ENCODE measurements at regions not wholly inside any gene's neighbourhood (a gene's known extent, or its start where the extent isn't known, plus 50 kb on each side); places are given as distances from the start of the nearest gene placed in this dataset.

DNA sequence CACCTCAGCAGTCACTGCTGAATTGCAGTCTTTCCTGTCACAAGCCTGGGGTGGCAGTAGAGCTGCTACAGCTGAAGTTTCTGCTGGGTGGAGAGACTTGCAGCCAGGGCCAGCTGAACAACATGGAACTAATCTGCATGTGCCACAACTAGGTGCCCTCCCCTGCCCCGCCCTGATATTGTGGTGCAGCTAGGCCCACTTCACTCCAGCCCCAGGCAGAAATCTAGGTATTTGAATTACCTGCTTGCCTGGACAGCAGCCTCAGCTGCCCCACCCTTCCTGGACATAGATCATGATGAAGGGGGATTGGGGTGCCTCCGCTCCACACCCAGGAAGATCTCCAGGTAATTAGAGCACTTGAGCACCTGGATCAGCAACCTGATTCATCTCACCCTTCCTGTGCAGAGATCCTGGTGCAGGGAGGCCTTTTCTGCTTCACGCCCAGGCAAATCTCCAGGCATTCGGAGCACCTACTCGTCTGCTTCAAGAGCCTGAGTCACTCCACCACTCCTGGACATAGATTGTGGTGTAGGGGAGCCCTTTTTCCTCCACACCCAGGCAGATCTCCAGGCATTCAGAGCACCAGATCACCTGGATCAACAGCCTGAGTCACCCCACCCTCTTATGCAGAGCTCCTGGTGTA, 477.0 kb downstream of the SOX5 start:
- TF ChIP-seq, protein P1, sequence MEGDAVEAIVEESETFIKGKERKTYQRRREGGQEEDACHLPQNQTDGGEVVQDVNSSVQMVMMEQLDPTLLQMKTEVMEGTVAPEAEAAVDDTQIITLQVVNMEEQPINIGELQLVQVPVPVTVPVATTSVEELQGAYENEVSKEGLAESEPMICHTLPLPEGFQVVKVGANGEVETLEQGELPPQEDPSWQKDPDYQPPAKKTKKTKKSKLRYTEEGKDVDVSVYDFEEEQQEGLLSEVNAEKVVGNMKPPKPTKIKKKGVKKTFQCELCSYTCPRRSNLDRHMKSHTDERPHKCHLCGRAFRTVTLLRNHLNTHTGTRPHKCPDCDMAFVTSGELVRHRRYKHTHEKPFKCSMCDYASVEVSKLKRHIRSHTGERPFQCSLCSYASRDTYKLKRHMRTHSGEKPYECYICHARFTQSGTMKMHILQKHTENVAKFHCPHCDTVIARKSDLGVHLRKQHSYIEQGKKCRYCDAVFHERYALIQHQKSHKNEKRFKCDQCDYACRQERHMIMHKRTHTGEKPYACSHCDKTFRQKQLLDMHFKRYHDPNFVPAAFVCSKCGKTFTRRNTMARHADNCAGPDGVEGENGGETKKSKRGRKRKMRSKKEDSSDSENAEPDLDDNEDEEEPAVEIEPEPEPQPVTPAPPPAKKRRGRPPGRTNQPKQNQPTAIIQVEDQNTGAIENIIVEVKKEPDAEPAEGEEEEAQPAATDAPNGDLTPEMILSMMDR (conservative IDR thresholded peaks at IDR 0.05; ENCODE audit: low read depth in 2 of 2) = peak in 1 of 2 experiments; percentile 36; a peak in 1 of 4 replicates
- TF ChIP-seq CREB1 (CRISPR knock-in tag; IDR thresholded peaks at IDR 0.05; ENCODE audit: low read depth) (no peak), JUNB (IDR thresholded peaks at IDR 0.05; ENCODE audit: unreplicated experiment) (no peak), EZH2phosphoT487 (IDR thresholded peaks at IDR 0.05; ENCODE audit: unreplicated experiment) (no peak), EZH2 (IDR thresholded peaks at IDR 0.05; ENCODE audit: low read depth, unreplicated experiment) (no peak), POLR2AphosphoS5 (IDR thresholded peaks at IDR 0.05; ENCODE audit: low read depth) (no peak), NANOG (IDR thresholded peaks at IDR 0.05; ENCODE audit: borderline replicate concordance) (no peak), ZNF331 (CRISPR knock-in tag; IDR thresholded peaks at IDR 0.05; ENCODE audit: low read depth) (no peak)
- TF ChIP-seq, protein P2, sequence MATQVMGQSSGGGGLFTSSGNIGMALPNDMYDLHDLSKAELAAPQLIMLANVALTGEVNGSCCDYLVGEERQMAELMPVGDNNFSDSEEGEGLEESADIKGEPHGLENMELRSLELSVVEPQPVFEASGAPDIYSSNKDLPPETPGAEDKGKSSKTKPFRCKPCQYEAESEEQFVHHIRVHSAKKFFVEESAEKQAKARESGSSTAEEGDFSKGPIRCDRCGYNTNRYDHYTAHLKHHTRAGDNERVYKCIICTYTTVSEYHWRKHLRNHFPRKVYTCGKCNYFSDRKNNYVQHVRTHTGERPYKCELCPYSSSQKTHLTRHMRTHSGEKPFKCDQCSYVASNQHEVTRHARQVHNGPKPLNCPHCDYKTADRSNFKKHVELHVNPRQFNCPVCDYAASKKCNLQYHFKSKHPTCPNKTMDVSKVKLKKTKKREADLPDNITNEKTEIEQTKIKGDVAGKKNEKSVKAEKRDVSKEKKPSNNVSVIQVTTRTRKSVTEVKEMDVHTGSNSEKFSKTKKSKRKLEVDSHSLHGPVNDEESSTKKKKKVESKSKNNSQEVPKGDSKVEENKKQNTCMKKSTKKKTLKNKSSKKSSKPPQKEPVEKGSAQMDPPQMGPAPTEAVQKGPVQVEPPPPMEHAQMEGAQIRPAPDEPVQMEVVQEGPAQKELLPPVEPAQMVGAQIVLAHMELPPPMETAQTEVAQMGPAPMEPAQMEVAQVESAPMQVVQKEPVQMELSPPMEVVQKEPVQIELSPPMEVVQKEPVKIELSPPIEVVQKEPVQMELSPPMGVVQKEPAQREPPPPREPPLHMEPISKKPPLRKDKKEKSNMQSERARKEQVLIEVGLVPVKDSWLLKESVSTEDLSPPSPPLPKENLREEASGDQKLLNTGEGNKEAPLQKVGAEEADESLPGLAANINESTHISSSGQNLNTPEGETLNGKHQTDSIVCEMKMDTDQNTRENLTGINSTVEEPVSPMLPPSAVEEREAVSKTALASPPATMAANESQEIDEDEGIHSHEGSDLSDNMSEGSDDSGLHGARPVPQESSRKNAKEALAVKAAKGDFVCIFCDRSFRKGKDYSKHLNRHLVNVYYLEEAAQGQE (IDR thresholded peaks at IDR 0.05; ENCODE audit: unreplicated experiment) = no peak
- TF ChIP-seq, protein P3, sequence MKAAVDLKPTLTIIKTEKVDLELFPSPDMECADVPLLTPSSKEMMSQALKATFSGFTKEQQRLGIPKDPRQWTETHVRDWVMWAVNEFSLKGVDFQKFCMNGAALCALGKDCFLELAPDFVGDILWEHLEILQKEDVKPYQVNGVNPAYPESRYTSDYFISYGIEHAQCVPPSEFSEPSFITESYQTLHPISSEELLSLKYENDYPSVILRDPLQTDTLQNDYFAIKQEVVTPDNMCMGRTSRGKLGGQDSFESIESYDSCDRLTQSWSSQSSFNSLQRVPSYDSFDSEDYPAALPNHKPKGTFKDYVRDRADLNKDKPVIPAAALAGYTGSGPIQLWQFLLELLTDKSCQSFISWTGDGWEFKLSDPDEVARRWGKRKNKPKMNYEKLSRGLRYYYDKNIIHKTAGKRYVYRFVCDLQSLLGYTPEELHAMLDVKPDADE (IDR thresholded peaks at IDR 0.05) = no peak

All from GM23338 (cell line).